IPS DF 19.7 (cell line): ENCODE measurements at regions not wholly inside any gene's neighbourhood (a gene's known extent, or its start where the extent isn't known, plus 50 kb on each side); places are given as distances from the start of the nearest gene placed in this dataset.

Source experiments
- DNase-seq: peaks from one replicate; pipeline ENCODE4 v3.0.0-alpha.2; 2013; ENCODE audit warnings: low read depth, low spot score

DNA sequence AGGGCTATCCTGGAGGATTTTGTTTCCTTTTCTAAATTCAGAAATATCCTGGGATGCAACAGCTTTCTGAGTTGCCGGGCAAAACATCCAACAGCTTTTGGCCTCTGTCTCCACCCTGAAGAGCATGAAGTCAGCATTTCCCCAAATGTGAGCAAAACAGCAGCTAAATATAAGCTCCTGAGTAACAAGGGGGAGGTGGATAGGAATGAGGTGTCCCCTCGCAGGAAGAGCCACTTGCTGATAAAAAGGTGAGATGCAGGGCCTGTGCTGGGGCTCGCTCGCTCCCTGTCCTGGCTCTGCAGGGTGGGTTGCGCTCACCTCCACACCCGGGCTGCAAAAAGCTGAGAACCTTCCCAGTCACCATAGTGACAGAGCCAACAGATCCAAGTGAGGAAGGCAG lies 264.3 kb downstream of the ZEB1 start:
- no peak for DNase-seq

DNA sequence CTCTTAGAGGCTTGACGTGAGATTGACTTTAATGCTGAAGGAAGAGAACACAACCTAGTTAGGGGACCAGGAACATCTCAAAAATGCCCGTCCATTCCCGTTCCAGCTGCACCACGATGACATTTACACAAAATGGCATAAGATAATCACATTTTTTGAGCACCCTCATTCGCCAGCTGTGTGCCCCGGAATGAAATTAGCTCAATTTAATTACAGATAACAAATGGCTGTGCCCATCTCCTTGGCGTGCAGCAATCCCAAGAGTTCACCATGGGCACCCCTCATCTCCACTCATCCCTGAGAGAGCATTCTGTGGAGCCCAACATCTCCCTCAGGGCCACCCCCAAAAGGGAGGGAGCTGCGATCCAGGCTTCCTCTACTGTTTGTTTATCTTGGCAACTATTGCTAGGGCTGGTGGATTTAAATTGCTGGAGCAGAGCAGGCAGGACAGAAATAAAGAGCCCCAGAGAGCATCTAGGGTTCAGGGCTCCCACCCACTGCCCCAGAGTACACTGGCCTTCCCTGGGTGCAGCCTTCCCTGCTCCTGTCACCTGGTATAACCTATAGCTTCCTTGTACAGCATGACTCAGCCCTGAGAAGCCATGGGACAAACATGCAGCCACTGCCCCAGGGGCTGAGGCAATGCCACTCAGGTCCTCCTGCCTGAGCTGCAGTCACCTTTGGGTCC lies 263.5 kb downstream of the ZEB1 start:
- DNase-seq, result no peak

DNA sequence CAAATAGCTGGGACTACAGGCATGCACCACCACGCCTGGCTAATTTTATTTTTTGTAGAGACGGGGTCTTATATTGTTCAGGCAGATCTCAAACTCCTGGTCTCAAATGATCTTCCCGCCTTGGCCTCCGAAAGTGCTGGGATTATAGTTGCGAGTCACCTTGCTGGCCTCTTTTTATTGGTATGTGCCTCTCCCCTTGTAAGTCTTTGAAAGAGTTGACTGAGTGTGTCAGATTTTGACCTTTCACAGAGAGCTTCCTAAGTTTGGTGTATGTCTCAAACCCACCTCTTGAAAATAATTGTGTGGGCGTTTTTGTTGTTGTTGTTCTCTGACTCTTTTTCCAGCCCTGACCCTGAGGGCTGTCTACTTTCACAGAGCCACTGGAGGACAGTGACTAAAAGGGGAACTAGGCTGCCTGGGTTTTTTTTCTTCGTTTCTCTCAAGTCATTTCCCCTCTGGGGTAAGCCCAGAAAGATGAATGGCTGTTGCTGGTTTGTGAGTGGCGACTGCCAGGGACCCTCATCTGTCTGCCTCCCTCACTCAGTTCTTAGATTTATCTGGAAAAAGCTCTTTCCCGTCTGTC lies 262.8 kb downstream of the ZEB1 start:
- no peak for DNase-seq

DNA sequence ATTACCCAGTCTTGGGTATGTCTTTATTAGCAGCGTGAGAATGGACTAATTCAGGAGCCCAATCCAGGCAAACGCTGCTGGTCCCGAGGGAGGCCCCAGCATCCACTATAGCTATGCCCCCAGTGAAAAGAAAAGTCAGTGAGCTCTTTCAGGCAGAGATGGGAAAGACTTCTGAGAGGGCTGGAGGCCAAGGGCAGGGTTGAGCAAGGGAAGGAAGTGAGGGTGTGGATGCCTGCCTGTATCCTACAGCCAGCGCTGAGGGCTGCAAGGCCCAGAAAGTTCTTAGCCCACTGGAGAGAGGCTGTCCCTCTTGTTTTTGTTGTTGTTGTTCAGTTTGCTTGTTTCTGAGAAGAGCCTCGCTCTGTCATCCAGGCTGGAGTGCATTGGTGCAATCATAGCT lies 261.6 kb downstream of the ZEB1 start:
- no peak for DNase-seq
